PC-9 (cell line): ENCODE measurements at regions not wholly inside any gene's neighbourhood (a gene's known extent, or its start where the extent isn't known, plus 50 kb on each side); places are given as distances from the start of the nearest gene placed in this dataset.

Experiments
- CTCF ChIP-seq: fragments of 200-600 bp; sonication (generic); conservative IDR thresholded peaks from 2 replicates; pipeline ENCODE4 v1.6.1; 2017; ENCODE audit warnings: mixed run types, antibody characterized with exemption, mild to moderate bottlenecking, moderate library complexity
- EZH2 ChIP-seq: fragments of 200-600 bp; sonication (generic); IDR thresholded peaks from 2 replicates; pipeline ENCODE4 v1.8.0; 2017; ENCODE audit warnings: antibody characterized with exemption, low read depth

- no peak for TF ChIP-seq CTCF
- TF ChIP-seq EZH2, result no peak
Observed at GRCh38 chr2:81706856-81707255, 1402.3 kb upstream of the LRRTM1 start.
